PFSK-1 (cell line): ENCODE measurements at regions not wholly inside any gene's neighbourhood (a gene's known extent, or its start where the extent isn't known, plus 50 kb on each side); places are given as distances from the start of the nearest gene placed in this dataset.

Experiments used
- FOXP2 ChIP-seq: optimal IDR thresholded peaks from 2 replicates; pipeline ENCODE3; 2011; ENCODE audit warnings: borderline replicate concordance, control low read depth, inconsistent platforms; ENCODE audit not compliant: insufficient read depth; ENCODE audit errors: extremely low read length, extremely low read depth
- POLR2AphosphoS5 ChIP-seq: IDR thresholded peaks from 2 replicates; pipeline ENCODE4 v1.6.1; 2012; ENCODE audit warnings: low read depth, mild to moderate bottlenecking, control low read depth, low read length, moderate library complexity
- REST ChIP-seq, 2 experiments: IDR thresholded peaks; 2 replicates each; pipeline versions ENCODE4 v1.6.1 to v1.8.0; 2011 to 2012; ENCODE audit warnings: low read depth in 2 of 2, low read length in 2 of 2, control low read depth in 1 of 2, inconsistent platforms in 1 of 2, mild to moderate bottlenecking in 1 of 2, moderate library complexity in 1 of 2; ENCODE audit not compliant: insufficient read depth in 1 of 2
- SIN3A ChIP-seq: IDR thresholded peaks from 2 replicates; pipeline ENCODE4 v1.6.1; 2012; ENCODE audit warnings: mild to moderate bottlenecking, low read length, moderate library complexity, borderline replicate concordance; ENCODE audit not compliant: insufficient read depth
- TAF1 ChIP-seq: IDR thresholded peaks from 2 replicates; pipeline ENCODE4 v1.6.1; 2012; ENCODE audit warnings: low read length, control low read depth, borderline replicate concordance; ENCODE audit not compliant: insufficient read depth

DNA sequence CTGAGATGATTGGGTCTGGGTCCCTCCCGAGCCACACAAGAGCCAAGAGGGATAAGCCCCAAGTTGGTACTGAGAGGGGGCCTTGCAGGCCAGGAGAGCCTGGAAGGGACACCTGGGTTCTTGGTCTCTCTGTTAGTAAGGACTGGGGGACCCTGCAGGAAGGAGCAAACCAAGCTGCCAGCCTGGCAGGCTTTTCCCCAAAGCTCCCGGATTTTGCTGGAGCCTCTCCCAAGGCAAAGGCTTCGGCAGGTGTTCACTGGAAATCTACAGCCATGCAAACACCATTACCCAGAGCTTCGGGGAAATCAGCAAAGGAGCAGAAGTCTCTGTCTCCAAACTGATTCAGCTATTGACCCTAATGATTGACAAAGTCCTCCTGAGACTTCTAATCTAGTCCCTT lies 527.9 kb downstream of the BUD13 start:
- TF ChIP-seq FOXP2: no peak
- no peak for TF ChIP-seq POLR2AphosphoS5
- TF ChIP-seq TAF1: no peak
- no peak for TF ChIP-seq SIN3A
- no peak for TF ChIP-seq REST (IDR thresholded peaks at IDR 0.05; ENCODE audit: insufficient read depth in 1 of 2, low read depth in 2 of 2, low read length in 2 of 2)

DNA sequence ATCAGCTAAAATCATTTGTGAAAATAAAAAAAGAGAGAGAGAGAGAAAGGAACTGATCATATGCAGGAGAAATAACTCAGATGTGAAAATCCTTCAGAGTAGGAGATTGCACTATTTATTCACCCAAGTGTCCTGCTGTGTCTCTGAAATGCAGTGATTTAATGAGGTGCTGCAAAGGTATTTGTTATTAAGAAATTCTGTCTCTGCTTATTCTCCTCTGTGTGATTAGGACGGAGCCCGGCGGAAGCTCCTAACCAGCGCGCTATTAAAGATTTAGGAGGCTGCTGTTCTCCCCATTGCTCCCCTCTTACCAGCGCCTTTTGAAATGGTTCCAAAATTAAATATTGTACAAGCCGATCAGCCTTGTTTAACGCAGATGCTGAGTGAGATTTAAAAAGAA lies 528.3 kb downstream of the BUD13 start:
- TF ChIP-seq REST (IDR thresholded peaks at IDR 0.05; ENCODE audit: insufficient read depth in 1 of 2, low read depth in 2 of 2, low read length in 2 of 2): no peak
- no peak for TF ChIP-seq SIN3A
- TF ChIP-seq POLR2AphosphoS5: no peak
- TF ChIP-seq TAF1: no peak
- no peak for TF ChIP-seq FOXP2

- TF ChIP-seq FOXP2 (no peak), TAF1 (no peak), POLR2AphosphoS5 (no peak), REST (IDR thresholded peaks at IDR 0.05; ENCODE audit: insufficient read depth in 1 of 2, low read depth in 2 of 2, low read length in 2 of 2) (no peak), SIN3A (no peak)
Observed at GRCh38 chr11:116243991-116244390, 528.8 kb downstream of the BUD13 start.

DNA sequence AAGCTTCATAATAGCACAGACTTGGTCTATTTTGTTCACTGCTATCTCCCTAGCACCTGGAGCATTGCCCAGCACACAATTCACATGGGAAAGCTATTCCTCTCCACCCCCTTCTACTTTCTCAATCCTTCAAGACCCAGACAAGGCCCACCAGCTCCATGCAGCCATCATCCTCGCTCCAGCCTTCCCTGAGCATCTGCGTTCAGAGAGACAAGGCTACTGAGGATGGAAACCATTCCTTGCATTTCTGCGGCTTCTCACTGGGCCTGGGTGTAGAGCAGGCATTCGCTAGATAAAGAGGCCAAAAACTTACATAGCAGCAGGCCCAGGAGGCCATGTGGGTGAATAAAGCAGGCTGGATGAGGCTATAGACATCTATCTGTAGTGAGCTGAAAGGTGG lies 530.8 kb downstream of the BUD13 start:
- TF ChIP-seq SIN3A: no peak
- no peak for TF ChIP-seq FOXP2
- no peak for TF ChIP-seq TAF1
- TF ChIP-seq REST (IDR thresholded peaks at IDR 0.05; ENCODE audit: insufficient read depth in 1 of 2, low read depth in 2 of 2, low read length in 2 of 2): no peak
- no peak for TF ChIP-seq POLR2AphosphoS5

GRCh38 chr11:116240710-116241109 lies 532.1 kb downstream of the BUD13 start:
- no peak for TF ChIP-seq REST (IDR thresholded peaks at IDR 0.05; ENCODE audit: insufficient read depth in 1 of 2, low read depth in 2 of 2, low read length in 2 of 2)
- no peak for TF ChIP-seq FOXP2
- no peak for TF ChIP-seq POLR2AphosphoS5
- TF ChIP-seq TAF1: no peak
- no peak for TF ChIP-seq SIN3A
